HCT116 (cell line): ENCODE measurements at regions not wholly inside any gene's neighbourhood (a gene's known extent, or its start where the extent isn't known, plus 50 kb on each side); places are given as distances from the start of the nearest gene placed in this dataset.

Experiments used
- ATAC-seq: fragments of 200-7000 bp; cut with Tn5 transposase; 2 replicates; pipeline ENCODE4 v1.9.1; 2020; ENCODE audit warnings: mild to moderate bottlenecking, moderate library complexity
- BruUV-seq: library from RNA; stranded (reverse); fragments of 400-500 nt; replicated peaks from 2 replicates; lab custom pipeline; 2021; lab: Mats Ljungman, UMichigan
- CTCF ChIA-PET: fragments of 300-600 bp; sonication (Branson Sonifier 250); formaldehyde crosslinking; loops from one replicate; lab custom pipeline; 2021; ENCODE audit warnings: antibody characterized with exemption; lab: Charles Lee
- POLR2A ChIA-PET: fragments of 300-600, 350-600 bp; sonication (Branson Sonifier 250); formaldehyde crosslinking; loops from one replicate; lab custom pipeline; 2021; ENCODE audit warnings: antibody characterized with exemption; lab: Charles Lee
- RAD21 ChIA-PET, 2 experiments: fragments of 300-600 bp; sonication (Branson Sonifier 250); formaldehyde crosslinking; loops; one replicate each; lab custom pipeline; 2023; ENCODE audit warnings: low total read pairs in 2 of 2; ENCODE audit not compliant: uncharacterized antibody in 2 of 2, unreplicated experiment in 2 of 2, low non-redundant PET in 1 of 2; lab: Charles Lee
- DNase-seq: peaks from one replicate; pipeline ENCODE4 v3.0.0-alpha.2; 2010; ENCODE audit warnings: low read depth, low spot score
- H2AFZ ChIP-seq: fragments of 200-600 bp; shearing (Covaris generic), sonication (generic); 2 replicates; pipeline ENCODE4 v1.6.1; 2017; ENCODE audit warnings: low read depth, mixed run types, mixed read lengths, antibody characterized with exemption, low read length; ENCODE audit not compliant: poor library complexity, severe bottlenecking
- H3K27ac ChIP-seq: 2 replicates; pipeline ENCODE4 v1.5.1; 2012; ENCODE audit warnings: low read depth, low read length
- H3K27me3 ChIP-seq: fragments of 200-600 bp; sonication (generic); 2 replicates; pipeline ENCODE4 v1.6.1; 2016; ENCODE audit warnings: mixed run types, low read length, mixed read lengths; ENCODE audit not compliant: insufficient read depth
- H3K36me3 ChIP-seq, 2 experiments: fragments of 200-500 bp in 1 of 2; fragments of 200-600 bp in 1 of 2; sonication (Bioruptor generic) in 1 of 2; sonication (generic) in 1 of 2; 2 replicates each; pipeline versions ENCODE4 v1.5.1 to v1.6.1; 2014 to 2016; ENCODE audit warnings: low read length in 2 of 2, inconsistent platforms in 1 of 2, mixed read lengths in 1 of 2, mixed run types in 1 of 2; ENCODE audit not compliant: insufficient read depth in 2 of 2, control insufficient read depth in 1 of 2
- H3K4me1 ChIP-seq, 2 experiments: fragments of 200-600 bp in 1 of 2; sonication (generic) in 1 of 2; 2 replicates each; pipeline versions ENCODE4 v1.5.1 to v1.6.1; 2012 to 2017; ENCODE audit warnings: low read length in 2 of 2, inconsistent platforms in 1 of 2, mild to moderate bottlenecking in 1 of 2, mixed read lengths in 1 of 2, mixed run types in 1 of 2, moderate library complexity in 1 of 2; ENCODE audit not compliant: insufficient read depth in 2 of 2, control insufficient read depth in 1 of 2
- H3K4me2 ChIP-seq: fragments of 200-600 bp; sonication (generic); 2 replicates; pipeline ENCODE4 v1.6.1; 2017; ENCODE audit warnings: mixed run types, low read length, mixed read lengths
- H3K4me3 ChIP-seq, 2 experiments: fragments of 200-600 bp in 1 of 2; sonication (generic) in 1 of 2; replicated peaks in 1 of 2; 2 replicates each; pipeline ENCODE4 v1.5.1; 2011 to 2016; ENCODE audit warnings: low read length in 2 of 2, control low read depth in 1 of 2, low read depth in 1 of 2, mild to moderate bottlenecking in 1 of 2, mixed read lengths in 1 of 2, mixed run types in 1 of 2
- H3K79me2 ChIP-seq: fragments of 200-600 bp; sonication (generic); 2 replicates; pipeline ENCODE4 v1.6.1; 2017; ENCODE audit warnings: mild to moderate bottlenecking, mixed run types, low read length, moderate library complexity, mixed read lengths; ENCODE audit not compliant: insufficient read depth
- H3K9ac ChIP-seq: fragments of 200-600 bp; sonication (generic); 2 replicates; pipeline ENCODE4 v1.6.1; 2016; ENCODE audit warnings: low read length, mixed read lengths
- H3K9me2 ChIP-seq: fragments of 200-600 bp; sonication (generic), shearing (Covaris generic); 2 replicates; pipeline ENCODE4 v1.6.1; 2017; ENCODE audit warnings: mixed run types, mild to moderate bottlenecking, moderate library complexity; ENCODE audit not compliant: insufficient read depth
- H3K9me3 ChIP-seq, 2 experiments: fragments of 200-500 bp in 1 of 2; fragments of 200-600 bp in 1 of 2; sonication (Bioruptor generic) in 1 of 2; sonication (generic) in 1 of 2; 2 replicates each; pipeline ENCODE4 v1.6.1; 2014 to 2017; ENCODE audit warnings: low read length in 2 of 2, mixed read lengths in 2 of 2, inconsistent platforms in 1 of 2, low read depth in 1 of 2, mild to moderate bottlenecking in 1 of 2, mixed run types in 1 of 2, moderate library complexity in 1 of 2; ENCODE audit not compliant: control insufficient read depth in 1 of 2, insufficient read depth in 1 of 2
- H4K20me1 ChIP-seq: fragments of 200-600 bp; sonication (generic), shearing (Covaris generic); 2 replicates; pipeline ENCODE4 v1.6.1; 2017; ENCODE audit warnings: mixed run types, mild to moderate bottlenecking, moderate library complexity; ENCODE audit not compliant: insufficient read depth
- ATF3 ChIP-seq: IDR thresholded peaks from 2 replicates; pipeline ENCODE4 v1.6.1; 2012
- CBX3 ChIP-seq: IDR thresholded peaks from 2 replicates; pipeline ENCODE4 v1.6.1; 2012; ENCODE audit warnings: low read depth
- CEBPB ChIP-seq: IDR thresholded peaks from 2 replicates; pipeline ENCODE4 v1.6.1; 2012; ENCODE audit warnings: low read depth
- CTCF ChIP-seq, 3 experiments: fragments of 200-600 bp in 1 of 3; sonication (generic) in 1 of 3; IDR thresholded peaks in 2 of 3; conservative IDR thresholded peaks in 1 of 3; 2 replicates each; pipeline ENCODE4 v1.5.1; 2012 to 2017; ENCODE audit warnings: low read depth in 2 of 3, low read length in 2 of 3, antibody characterized with exemption in 1 of 3, borderline replicate concordance in 1 of 3, control low read depth in 1 of 3, mild to moderate bottlenecking in 1 of 3, mixed read lengths in 1 of 3, mixed run types in 1 of 3, moderate library complexity in 1 of 3; ENCODE audit not compliant: insufficient read depth in 1 of 3
- EGR1 ChIP-seq: IDR thresholded peaks from 2 replicates; pipeline ENCODE4 v1.6.1; 2012; ENCODE audit warnings: low read depth
- ELF1 ChIP-seq: IDR thresholded peaks from 2 replicates; pipeline ENCODE4 v1.6.1; 2012; ENCODE audit warnings: low read depth, borderline replicate concordance
- EZH2phosphoT487 ChIP-seq: fragments of 200-600 bp; IDR thresholded peaks from 2 replicates; pipeline ENCODE4 v1.6.1; 2018; ENCODE audit warnings: antibody characterized with exemption, borderline replicate concordance
- FOSL1 ChIP-seq: IDR thresholded peaks from 2 replicates; pipeline ENCODE4 v1.6.1; 2012; ENCODE audit warnings: low read depth
- JUND ChIP-seq: IDR thresholded peaks from 2 replicates; pipeline ENCODE4 v1.6.1; 2012
- MAX ChIP-seq: IDR thresholded peaks from 2 replicates; pipeline ENCODE4 v1.6.1; 2012
- POLR2A ChIP-seq: IDR thresholded peaks from 2 replicates; pipeline ENCODE4 v1.7.0; 2011; ENCODE audit warnings: borderline replicate concordance; ENCODE audit not compliant: insufficient read depth, insufficient read length; ENCODE audit errors: extremely low read depth
- POLR2AphosphoS5 ChIP-seq: IDR thresholded peaks from 2 replicates; pipeline ENCODE4 v1.6.1; 2011; ENCODE audit warnings: mild to moderate bottlenecking, low read depth, low read length, moderate library complexity
- REST ChIP-seq: IDR thresholded peaks from 2 replicates; pipeline ENCODE4 v1.6.1; 2012; ENCODE audit warnings: low read depth
- SIN3A ChIP-seq: IDR thresholded peaks from 2 replicates; pipeline ENCODE4 v1.6.1; 2012; ENCODE audit warnings: low read depth
- SP1 ChIP-seq: IDR thresholded peaks from 2 replicates; pipeline ENCODE4 v1.6.1; 2012; ENCODE audit warnings: low read depth
- TCF7L2 ChIP-seq: IDR thresholded peaks from 2 replicates; pipeline ENCODE4 v1.7.0; 2011; ENCODE audit warnings: borderline replicate concordance, inconsistent platforms; ENCODE audit not compliant: insufficient read depth, insufficient read length; ENCODE audit errors: extremely low read depth
- ZBTB33 ChIP-seq: IDR thresholded peaks from 2 replicates; pipeline ENCODE4 v1.6.1; 2011; ENCODE audit warnings: mild to moderate bottlenecking, low read length, moderate library complexity; ENCODE audit not compliant: insufficient replicate concordance; ENCODE audit errors: extremely low read depth
- ZFX ChIP-seq: fragments of 450-650 bp; IDR thresholded peaks from 2 replicates; pipeline ENCODE4 v1.6.1; 2017
- ZNF274 ChIP-seq: fragments of 200-500 bp; sonication (Bioruptor generic); IDR thresholded peaks from 2 replicates; pipeline ENCODE4 v1.6.1; 2014; ENCODE audit warnings: mild to moderate bottlenecking, low read depth, low read length, inconsistent platforms
- intact Hi-C: fragments of 100-400 bp; cut with micrococcal nuclease; formaldehyde crosslinking; loops from 2 replicates; pipeline ENCODE4 v1.10.0; 2022

GRCh38 chr4:123940604-123941003 lies 544.0 kb downstream of the SPRY1 start:
- TF ChIP-seq ATF3 (no peak), EGR1 (no peak), ELF1 (no peak), MAX (no peak), CTCF (IDR thresholded peaks at IDR 0.05 in 2 of 3, conservative IDR thresholded peaks at IDR 0.05 in 1 of 3; ENCODE audit: borderline replicate concordance in 1 of 3, insufficient read depth in 1 of 3, low read depth in 2 of 3, low read length in 2 of 3) (no peak), REST (no peak), SP1 (no peak), SIN3A (no peak), FOSL1 (no peak), POLR2A (no peak), JUND (no peak), TCF7L2 (no peak), CBX3 (no peak), ZBTB33 (no peak), CEBPB (no peak), ZNF274 (no peak), ZFX (no peak), POLR2AphosphoS5 (no peak), EZH2phosphoT487 (no peak)
- POLR2A ChIA-PET = no interaction called here

More at GRCh38 chr4:123940604-123941003, 544.0 kb downstream of the SPRY1 start:
- H3K9ac ChIP-seq = no peak overlapping the region
- H3K4me1 ChIP-seq = 0 out of 4 replicates have a peak, but pooled peaks cover 0 to 3% of the 10 kb centered on the region in 2 experiments
- ChIA-PET CTCF (no interaction called here), RAD21 (no interaction called here)
- H3K4me2 ChIP-seq = no peak overlapping the region
- H3K9me3 ChIP-seq = no peaks in the 10 kb centered on the region
- no peaks in the 10 kb centered on the region for H3K36me3 ChIP-seq
- no peak overlapping the region for H3K4me3 ChIP-seq
- no peak for ATAC-seq
- no peaks in the 10 kb centered on the region for H3K79me2 ChIP-seq
- no peak overlapping the region for H3K27ac ChIP-seq
- intact Hi-C loops = no loop called here
- H3K27me3 ChIP-seq = no peaks in the 10 kb centered on the region
- H2AFZ ChIP-seq = no peak overlapping the region
- H4K20me1 ChIP-seq = no peaks in the 10 kb centered on the region
- no TSS peak for BruUV-seq
- no peaks in the 10 kb centered on the region for H3K9me2 ChIP-seq
- no peak for DNase-seq
